ENCODE measurements at regions not wholly inside any gene's neighbourhood (a gene's known extent, or its start where the extent isn't known, plus 50 kb on each side); places are given as distances from the start of the nearest gene placed in this dataset.

DNA sequence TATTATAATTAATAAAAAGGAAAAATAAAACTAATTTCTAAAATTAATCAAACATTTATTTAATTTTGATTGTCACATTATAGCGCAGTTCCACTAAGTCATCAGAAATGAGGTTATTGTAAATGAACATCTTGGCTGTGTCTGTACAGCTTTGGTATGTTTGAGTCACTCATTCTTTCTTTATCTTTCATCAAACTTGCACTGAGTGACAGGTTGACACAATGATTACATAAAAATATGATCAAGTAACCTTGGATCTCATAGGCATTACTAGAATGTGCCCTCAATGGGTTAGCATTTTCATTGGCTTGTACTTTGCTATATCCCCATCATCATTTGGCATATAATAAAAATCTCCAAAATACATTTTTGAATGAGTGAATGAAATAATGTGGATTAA lies 1353.2 kb upstream of the ADGRL2 start:
- DNase-seq = no peak

DNA sequence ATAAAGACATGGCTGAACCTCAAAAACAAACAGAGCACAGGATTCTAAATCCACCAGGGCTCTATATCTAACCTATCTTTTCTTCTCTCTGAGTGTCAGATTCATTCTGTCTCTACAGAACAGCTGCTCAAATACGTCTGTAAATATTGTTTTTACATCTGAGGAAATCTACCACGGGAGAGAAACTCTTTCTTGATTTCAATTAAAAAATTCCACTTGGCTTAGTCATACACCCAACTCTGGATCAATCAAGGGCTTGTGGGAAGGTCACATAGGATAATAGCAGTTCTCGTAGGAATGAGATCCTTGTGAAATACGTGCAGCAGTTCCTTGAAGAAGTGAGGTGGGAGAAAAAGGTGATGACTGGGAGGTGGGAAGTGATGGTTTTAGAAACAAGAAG lies 1355.7 kb upstream of the ADGRL2 start:
- DNase-seq = no peak

DNA sequence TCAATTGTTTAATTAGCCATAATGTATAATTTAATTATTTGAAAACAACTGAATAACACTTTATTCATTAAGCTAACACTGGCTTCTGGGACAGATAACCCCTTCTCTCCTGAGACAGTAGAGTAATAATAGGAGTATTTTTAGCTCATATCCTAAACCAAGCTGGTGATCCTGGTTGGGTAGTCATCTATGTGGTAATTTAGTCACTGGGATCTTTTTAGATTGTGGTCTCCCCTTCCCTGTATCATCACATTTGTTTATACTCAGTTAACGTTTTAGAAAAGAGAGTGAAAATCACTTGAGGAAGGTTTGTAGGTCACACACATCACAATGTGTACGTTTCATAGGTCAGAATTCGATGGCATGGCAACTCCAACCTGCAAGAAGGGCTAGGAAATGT lies 1356.6 kb upstream of the ADGRL2 start:
- no peak for DNase-seq

DNA sequence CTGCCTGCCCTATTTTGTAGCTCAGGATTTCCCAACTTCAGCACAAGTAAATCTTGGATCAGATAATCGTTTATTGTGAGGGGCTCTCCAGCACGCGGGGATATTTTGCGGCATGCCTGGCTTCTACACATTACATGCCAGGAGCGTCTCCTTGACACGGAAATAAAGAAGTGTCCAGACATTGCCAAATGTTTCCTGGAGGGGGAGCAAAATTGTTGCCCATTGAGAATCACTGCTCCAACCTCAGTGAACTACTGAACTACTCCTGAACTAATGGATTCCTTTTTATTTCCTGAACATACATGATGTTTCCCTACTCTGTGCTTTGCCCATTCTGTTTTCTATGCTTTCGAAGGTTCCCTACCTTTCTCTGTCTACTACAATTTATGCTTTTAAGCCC lies 1359.1 kb upstream of the ADGRL2 start:
- no peak for DNase-seq

DNA sequence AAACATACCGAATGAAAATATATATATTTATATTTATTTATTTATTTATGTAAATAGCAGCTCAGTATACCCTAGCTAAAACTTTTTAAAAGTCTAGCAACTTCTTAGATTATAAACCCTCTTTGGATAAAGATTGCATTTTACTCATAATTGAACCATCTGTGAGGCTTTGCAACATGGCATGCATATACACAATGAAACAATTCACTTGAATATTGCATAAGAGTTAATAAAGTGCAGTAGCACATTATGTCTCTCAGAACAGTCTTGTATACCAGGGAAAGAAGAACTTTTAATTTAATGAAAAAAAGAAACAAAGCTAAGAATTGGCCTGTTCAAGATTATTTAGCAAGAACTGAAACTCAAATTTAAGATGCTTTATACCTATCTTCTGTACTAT lies 1363.9 kb upstream of the ADGRL2 start:
- DNase-seq = no peak

DNA sequence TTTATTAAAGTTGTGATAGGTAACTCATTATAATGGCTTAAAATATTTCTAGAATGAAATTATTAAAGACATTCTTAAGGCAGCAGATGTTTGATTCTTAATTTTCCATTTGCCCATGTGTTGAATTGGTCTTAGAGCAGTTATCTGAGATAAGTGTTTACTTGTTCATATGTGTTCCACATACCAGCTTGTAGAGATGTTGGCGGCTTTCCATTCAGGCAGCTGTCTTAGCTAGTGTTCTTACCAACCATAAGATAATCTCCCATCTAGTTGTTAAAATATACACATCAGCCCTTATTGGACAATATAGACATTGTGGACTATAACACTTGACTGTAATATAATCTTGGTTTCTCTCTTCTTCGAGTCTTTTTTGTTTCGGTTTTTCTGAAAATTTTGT lies 1372.9 kb upstream of the ADGRL2 start:
- no peak for DNase-seq

DNA sequence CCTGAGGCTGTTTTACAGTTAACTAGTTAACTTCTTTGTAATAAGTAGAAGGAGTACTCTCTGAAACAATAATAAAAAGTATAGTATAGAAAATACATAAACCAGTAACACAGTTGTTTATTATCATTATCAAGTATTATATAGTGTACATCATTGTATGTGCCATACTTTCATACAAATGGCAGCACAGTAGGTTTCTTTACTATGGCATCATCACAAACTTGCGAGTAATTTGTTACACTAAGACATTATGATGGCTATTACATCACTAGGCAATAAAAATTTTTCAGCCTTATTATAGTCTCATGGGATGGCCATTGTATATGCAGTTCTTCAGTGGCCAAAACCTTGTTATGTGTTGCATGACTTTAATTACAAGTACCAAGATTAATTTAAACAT lies 1376.5 kb upstream of the ADGRL2 start:
- no peak for DNase-seq

DNA sequence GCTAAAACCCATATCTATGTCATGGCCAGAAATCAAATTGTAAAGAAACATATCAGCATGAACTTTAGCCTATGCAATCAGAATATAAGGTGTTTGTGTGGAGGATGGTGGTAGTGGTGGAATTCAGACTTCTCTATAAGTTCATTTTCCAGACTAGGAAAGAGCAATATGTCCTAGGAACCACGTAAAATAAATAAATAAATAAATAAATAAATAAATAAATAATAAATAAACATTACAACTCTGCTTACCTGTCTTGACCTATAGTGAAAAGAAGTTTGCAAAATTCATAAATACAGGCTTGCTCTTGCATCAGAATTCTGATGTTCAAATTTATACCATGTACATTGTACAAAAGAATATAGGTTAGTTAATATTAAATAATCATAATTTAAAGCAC lies 1382.6 kb upstream of the ADGRL2 start:
- DNase-seq = no peak

DNA sequence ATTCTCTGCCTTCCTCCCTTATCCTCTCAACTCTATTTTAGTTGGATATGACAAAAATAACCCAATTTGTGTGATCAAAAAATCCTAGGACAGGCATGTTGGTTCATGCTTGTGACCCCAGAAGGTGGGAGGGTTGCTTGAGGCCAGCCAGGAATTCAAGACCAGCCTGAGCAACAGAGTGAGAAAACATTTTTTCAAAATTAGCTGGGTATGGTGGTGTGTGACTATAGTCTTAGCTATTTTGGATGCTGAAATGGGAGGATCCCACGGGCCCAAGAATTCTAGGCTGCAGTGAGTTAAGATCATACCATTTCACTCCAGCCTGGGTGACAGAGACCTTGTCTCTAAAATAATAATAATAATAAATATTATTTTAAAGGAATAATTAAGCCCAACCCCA lies 1383.1 kb upstream of the ADGRL2 start:
- DNase-seq = no peak

DNA sequence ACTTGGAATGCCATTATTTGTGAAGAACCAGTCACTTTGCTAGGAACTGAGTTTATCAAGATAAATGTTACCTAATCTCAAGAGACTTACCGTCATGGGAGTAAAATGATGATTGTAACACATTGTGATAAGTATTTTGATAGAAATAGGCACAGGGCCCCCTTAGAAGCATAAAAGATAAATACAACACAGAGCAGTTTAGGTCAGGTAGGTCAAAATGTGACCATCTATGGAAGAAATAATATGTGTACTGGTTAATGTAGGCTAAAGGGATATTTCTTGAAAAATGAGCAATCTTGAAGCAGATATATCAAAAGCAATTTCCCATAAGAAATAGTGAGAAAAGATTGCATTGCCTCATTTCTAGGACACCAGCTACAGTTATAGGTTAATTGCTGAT lies 1386.8 kb upstream of the ADGRL2 start:
- DNase-seq = no peak

DNA sequence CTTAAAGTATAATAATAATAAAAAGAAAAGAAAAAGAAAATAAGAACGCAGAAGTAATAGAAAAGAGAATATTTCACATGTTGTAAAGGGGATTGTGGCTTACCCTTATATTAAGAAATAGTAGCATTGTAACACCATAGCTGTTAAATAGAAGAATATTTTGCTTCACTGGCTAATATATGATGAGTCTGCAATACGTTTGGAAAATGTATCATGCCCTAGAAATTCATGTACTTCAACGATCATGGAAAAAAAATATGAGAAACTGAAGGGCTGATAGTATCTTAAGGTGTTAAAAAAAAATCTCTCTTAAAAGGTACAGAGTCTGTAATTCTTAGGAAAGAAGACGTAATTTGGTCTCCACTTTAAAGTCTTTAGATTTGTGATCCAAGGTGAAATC lies 1390.5 kb upstream of the ADGRL2 start:
- DNase-seq = no peak

DNA sequence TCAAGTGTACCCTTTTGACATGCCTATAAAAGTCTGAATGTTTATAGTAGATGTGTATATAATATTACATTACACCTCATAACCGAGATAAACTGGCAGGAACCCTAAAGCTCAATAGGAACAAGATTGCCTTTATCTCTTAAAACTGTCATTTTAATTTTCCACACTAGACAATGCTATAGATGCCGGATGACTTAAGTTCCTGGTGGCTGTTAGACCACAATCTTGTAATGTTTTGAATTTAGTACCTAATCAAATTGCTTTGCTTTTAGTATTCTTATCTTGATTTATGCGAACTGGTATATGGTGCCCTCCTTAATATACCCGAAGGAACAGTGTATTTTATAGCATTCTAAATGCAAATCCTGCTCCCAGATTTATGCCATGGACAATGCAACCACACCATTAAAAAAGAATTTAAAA lies 1397.0 kb upstream of the ADGRL4 start:
- no peak for DNase-seq

DNA sequence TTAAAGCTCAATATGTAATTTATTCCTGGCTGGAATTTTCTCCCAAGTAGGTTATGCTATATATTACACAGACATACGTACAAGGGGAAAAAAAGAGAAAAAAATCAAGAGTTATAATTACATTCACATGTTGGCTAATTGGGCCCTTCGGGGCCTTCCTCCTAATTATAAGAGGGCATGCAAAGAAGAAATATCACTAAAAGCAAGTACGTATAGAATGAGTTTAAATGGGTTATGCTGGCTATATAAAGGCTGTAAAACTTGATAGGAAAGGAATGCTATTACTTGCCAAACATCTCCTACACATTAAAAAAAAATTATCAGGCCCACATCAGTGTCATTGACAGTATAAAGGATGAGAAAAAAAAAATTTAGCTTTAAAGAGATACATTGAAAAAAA lies 1396.1 kb upstream of the ADGRL4 start:
- no peak for DNase-seq

DNA sequence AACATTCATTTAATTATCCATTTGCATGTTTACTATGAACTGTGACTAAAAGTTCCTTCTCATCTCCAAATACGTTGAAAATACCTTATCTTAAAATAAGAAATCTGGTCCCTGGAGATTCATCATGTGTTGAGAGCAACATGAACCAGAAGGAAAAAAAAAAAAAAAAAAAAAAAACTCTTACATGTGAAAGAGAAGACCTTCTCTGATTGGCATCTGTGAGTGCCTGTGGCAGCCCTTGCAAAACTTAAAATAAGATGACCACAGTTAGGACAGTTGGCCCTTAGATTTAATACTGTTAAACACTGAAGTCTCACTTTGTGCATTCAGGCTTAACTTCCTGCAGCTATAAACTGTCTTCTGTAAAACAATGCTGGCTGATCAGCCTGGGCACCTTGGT lies 1395.2 kb upstream of the ADGRL4 start:
- DNase-seq = no peak

DNA sequence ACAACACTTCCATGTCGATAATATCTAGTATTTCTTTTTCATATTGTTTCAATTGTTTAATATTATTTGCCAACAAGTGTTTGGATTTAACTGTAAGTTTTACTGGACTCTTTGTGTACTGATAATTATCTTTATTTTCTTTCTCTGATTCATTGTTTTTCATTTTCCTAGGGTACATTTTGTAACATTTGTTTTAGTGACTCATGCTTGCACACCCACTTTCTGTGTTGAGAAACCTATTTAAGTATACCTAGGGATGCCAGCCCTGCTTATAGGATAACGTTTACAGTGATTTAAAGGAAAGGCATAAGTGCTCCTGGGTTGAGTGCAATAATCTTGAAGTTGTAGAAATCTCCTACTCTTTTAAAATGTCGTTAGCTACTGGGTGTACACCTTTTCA lies 1386.0 kb upstream of the ADGRL4 start:
- DNase-seq = no peak

DNA sequence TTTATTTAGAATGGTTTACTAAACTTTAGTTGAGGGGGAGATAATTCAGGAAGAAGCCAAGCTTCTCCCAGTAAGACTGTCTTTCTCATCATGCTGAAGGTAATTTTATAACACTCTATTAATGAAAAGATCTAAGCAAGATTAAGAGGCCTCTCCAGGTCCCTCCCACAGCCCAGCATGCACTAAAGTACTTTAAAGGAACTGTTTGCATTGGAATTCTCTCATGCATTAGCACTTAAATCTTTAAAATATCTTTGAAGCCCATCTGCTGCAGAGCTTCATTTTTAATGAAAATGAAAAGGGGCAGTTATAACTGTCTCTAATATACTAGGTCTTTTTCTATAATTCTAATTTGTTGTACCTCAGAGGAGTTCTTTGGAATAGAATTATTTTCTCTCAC lies 1379.1 kb upstream of the ADGRL4 start:
- DNase-seq = no peak

DNA sequence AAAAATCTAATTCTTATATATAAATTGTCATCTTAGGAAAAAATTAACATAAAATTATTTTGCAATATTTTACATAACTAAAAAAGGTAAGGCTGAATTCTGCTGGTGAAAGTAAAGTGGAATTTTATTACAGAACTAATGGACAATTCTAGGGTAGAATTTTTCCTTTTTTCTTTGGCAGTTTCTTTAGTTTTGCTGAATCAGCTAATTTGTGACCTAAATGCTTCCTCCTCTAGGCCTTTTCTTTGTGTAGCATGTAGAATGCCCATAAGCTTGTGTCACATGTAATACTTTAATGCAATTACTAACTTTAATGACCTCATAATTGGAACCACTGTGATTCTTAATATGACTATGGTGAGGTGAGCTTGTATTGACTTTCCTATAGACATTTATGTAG lies 1378.4 kb upstream of the ADGRL4 start:
- DNase-seq = no peak

DNA sequence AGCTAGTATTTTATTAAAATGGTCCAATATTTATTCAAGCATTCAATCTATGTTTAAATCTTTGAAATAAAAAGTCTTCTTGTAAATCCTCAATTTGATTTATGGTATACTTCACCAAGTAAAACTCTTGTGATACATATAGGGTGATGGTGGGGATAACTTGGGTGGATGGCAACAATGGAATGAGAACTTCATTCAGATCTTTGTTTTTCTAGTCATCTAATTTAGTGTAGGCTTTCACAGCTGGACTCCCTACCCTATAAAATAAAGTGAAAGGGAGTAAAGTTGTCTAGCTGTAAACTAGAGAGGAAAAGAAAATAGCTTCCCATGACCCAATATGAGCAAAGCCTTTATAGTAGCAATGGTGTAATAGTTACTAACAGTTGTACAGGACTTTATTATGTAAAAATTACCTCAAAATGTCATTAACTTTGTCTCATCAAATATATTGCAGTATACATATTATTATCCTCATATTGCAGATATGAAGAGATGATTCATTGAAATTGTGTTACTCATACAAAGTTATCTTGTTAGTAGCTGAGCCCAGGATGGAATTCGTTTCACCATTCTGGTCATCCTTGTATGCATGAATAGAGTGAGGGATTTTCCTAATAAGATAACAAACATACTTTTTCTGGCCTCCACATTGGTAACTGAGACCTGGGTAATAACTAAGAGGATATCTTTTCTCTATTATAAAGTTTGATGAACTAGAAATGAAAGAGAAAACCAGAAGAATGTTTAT lies 1377.7 kb upstream of the ADGRL4 start:
- DNase-seq = no peak

DNA sequence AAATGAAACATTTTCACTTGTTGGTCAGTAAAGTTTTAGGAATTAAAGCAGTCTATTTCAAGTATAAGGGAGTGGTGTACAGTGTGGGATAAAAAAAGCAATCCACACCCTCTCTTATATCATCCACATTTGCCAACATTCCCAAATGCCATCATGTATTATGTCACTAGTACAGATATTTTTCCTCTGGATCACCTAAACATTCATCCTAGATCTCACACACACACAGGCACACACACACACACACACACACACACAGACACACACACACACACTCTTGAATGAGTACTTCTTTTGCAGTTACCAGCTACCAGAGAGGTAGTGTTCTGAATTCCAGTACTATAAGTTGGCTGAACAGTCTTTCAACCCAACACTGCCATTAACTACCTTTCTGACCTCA lies 1369.1 kb upstream of the ADGRL4 start:
- no peak for DNase-seq

DNA sequence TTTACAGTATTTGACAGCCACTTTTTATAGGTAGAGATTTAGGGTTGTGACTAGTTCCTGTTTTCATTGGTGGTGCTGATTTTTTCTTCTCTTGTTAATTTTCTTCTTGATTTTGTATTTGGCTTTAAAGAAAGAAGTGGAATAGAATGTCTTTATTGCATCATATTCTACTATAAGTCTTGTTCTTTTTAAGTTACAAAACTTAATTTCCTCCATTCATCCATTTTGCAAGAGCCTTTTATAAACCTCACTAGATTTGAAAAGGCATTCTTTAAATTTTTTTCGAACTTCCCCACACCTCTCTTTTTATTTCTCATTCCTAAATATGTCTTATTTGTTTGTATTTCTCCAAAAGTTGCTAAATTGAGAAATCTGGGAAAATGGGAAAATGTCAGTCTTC lies 1368.6 kb upstream of the ADGRL4 start:
- DNase-seq = no peak

DNA sequence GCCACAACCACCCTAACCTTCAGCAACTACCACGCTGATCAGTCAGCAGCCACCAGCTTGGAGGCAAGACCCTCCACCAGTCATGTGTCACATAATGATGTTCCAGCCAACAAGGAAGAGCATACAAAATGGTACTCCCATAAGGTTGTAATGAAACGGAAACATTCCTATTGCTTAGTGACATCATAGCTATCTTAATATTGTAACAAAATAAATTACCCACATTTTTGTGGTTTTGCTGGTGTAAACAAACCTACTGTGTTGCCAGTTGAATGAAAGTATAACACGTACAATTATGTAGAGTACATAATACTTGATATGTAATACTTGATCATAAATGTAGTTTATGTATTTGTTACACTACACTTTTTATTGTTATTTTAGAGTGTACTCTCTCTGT lies 1363.2 kb upstream of the ADGRL4 start:
- no peak for DNase-seq

DNA sequence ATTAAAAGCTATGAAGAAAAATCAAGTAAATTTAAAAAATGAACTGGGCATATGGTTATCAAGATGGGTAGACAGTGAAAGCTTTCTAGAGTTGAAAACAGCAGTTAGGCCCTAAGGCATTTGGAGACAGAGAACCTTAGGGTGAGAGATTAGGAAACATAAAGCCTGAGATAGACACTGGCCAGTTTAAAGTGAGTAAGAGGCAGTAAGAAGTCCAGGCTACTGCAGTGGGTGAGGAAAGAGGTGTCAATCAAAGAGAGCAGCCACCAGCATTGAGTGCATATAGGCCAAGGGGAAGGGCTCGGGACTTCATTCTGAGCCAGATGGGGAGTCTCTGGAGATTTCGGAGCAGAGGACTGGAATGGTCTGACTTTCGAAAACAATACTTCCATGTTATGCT lies 1360.5 kb upstream of the ADGRL4 start:
- no peak for DNase-seq

DNA sequence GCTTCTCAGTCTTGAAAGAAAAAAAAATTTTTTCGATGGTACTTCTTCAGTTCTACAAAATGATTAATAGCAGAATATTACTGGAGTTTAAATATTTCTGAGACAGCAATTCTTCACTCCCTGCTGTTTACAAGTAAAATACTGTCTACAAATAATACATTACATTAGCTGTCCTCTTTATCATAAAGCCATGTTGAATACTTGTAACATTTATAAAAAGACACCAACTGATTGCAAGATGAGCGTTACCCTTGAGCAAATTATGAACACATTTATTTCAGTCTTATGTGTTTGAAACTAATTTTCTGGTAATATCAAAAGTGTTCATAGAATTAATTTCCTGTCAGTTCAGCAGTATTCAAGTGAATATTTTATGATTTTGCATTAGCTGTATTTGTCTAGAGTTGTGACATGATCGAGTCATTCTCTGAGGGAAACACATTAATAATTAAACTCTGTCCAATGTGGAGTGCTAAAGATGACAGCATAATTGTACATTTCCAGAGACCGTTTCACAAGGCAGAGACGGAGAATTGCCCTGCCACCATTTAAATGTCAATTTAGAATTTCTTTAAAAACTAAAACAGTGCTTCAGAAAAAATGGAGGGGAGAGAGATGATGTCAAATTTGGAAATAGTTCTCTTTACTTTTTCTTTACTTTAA lies 1359.0 kb upstream of the ADGRL4 start:
- DNase-seq = no peak

DNA sequence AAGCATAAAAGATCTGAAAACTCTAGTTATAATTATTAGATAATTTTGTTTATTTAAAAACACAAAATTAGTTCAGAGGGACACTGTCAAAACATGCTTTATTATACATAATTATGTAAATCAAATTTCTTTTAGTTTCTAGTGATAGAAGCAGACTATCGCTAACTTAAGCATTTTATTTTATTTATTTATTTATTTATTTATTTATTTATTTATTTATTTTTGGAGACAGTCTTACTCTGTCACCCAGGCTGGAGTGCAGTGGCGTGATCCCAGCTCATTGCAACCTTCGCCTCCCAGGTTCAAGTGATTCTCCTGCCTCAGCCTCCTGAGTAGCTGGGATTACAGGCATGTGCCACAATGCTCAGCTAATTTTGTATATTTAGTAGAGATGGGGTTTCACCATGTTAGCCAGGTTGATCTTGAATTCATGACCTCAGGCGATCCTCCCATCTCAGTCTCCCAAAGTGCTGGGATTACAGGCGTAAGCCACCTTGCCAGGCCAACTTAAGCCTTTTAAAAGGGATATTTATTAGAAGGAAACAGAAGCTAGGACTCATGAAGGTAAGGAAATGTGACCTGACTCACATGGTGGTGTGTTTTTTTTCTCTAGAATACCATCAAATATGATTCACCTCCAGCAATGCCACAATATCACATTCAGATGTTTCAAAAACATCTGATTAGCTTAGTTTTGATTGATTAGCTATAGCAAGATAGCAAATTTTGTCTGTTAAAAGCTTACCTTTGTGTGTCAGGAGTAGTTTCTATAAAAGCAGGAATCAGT lies 1357.4 kb upstream of the ADGRL4 start:
- no peak for DNase-seq

Data from NCI-H345 (cell line).